Stimulated activated naive CD8-positive, alpha-beta T cell treated with anti-CD3 and anti-CD28 coated beads, Interleukin-15, Interleukin-2, amounts not matched to agents 100 U/mL and 50 U/mL, for 24 hours (primary cell): ENCODE measurements at regions not wholly inside any gene's neighbourhood (a gene's known extent, or its start where the extent isn't known, plus 50 kb on each side); places are given as distances from the start of the nearest gene placed in this dataset.
"Not testable (repeated sequence)": the region's sequence is repeated elsewhere in the genome, so short reads cannot be mapped to it uniquely, and the experiment has no call there.

ENCODE experiments used
- ATAC-seq: fragments of 150-1000 bp; cut with Tn5 transposase; one replicate; pipeline ENCODE4 v1.10.0; 2021
- DNase-seq: peaks from one replicate; pipeline ENCODE4 v3.0.0; 2021

- peak; percentile 38 for ATAC-seq
- no peak for DNase-seq
Observed at GRCh38 chr4:14920759-14921320, 81.4 kb upstream of the CPEB2 start.

GRCh38 chr4:14921781-14922180, 80.5 kb upstream of the CPEB2 start:
- ATAC-seq: not testable (repeated sequence)

GRCh38 chr4:14924076-14924811, 78.0 kb upstream of the CPEB2 start:
- ATAC-seq (peak; percentile 26), DNase-seq (no peak)

More at GRCh38 chr4:14921781-14922180, 80.5 kb upstream of the CPEB2 start:
- DNase-seq: not testable (repeated sequence)

- DNase-seq (no peak), ATAC-seq (no peak)
Observed at GRCh38 chr4:14924812-14925344, 77.4 kb upstream of the CPEB2 start.

- DNase-seq (no peak), ATAC-seq (no peak)
Observed at GRCh38 chr4:14925471-14925870, 76.8 kb upstream of the CPEB2 start.

- ATAC-seq (no peak), DNase-seq (no peak)
Observed at GRCh38 chr4:14926368-14926767, 75.9 kb upstream of the CPEB2 start.

GRCh38 chr4:14928035-14928434, 74.2 kb upstream of the CPEB2 start:
- ATAC-seq: no peak
- DNase-seq: no peak

GRCh38 chr4:14929669-14930068, 72.6 kb upstream of the CPEB2 start:
- no peak for DNase-seq
- no peak for ATAC-seq

GRCh38 chr4:14934704-14935390, 67.4 kb upstream of the CPEB2 start:
- ATAC-seq (no peak), DNase-seq (no peak)

GRCh38 chr4:14943749-14944148, 58.5 kb upstream of the CPEB2 start:
- DNase-seq (no peak), ATAC-seq (no peak)

- DNase-seq: no peak
- ATAC-seq: no peak
Observed at GRCh38 chr4:14952352-14952751, 49.9 kb upstream of the CPEB2 start.
